H1 (cell line): ENCODE measurements at regions not wholly inside any gene's neighbourhood (a gene's known extent, or its start where the extent isn't known, plus 50 kb on each side); places are given as distances from the start of the nearest gene placed in this dataset.

Experiments
- CREB1 ChIP-seq: IDR thresholded peaks from 2 replicates; pipeline ENCODE4 v1.6.1; 2012; ENCODE audit warnings: inconsistent platforms
- CTCF ChIP-seq, 3 experiments: IDR thresholded peaks; 1 replicate in 2 of 3; 2 replicates in 1 of 3; pipeline versions ENCODE4 v1.5.1 to v1.6.1; 2011; ENCODE audit warnings: low read length in 3 of 3, mild to moderate bottlenecking in 3 of 3, inconsistent platforms in 2 of 3, low read depth in 1 of 3, moderate library complexity in 1 of 3; ENCODE audit not compliant: insufficient read depth in 1 of 3; ENCODE audit errors: control extremely low read depth in 1 of 3
- MAFK ChIP-seq: IDR thresholded peaks from 2 replicates; pipeline ENCODE4 v1.6.1; 2012; ENCODE audit warnings: low read depth, mild to moderate bottlenecking, improper control_type of control experiment, low read length
- POLR2A ChIP-seq, 2 experiments: IDR thresholded peaks; 1 replicate in 1 of 2; 2 replicates in 1 of 2; pipeline ENCODE4 v1.6.1; 2011; ENCODE audit warnings: low read depth in 2 of 2, low read length in 2 of 2, mild to moderate bottlenecking in 2 of 2; ENCODE audit errors: control extremely low read depth in 1 of 2
- RBBP5 ChIP-seq: IDR thresholded peaks from 2 replicates; pipeline ENCODE4 v1.7.1; 2012; ENCODE audit warnings: low read depth, mild to moderate bottlenecking, inconsistent platforms, low read length, moderate library complexity, borderline replicate concordance
- RXRA ChIP-seq: IDR thresholded peaks from 2 replicates; pipeline ENCODE4 v1.6.1; 2011; ENCODE audit warnings: low read depth, mild to moderate bottlenecking, low read length, moderate library complexity; ENCODE audit not compliant: insufficient read depth
- SIN3A ChIP-seq, 2 experiments: IDR thresholded peaks in 1 of 2; conservative IDR thresholded peaks in 1 of 2; 2 replicates each; pipeline ENCODE4 v1.6.1; 2011 to 2012; ENCODE audit warnings: low read length in 2 of 2, improper control_type of control experiment in 1 of 2, low read depth in 1 of 2, mild to moderate bottlenecking in 1 of 2
- TF ChIP-seq, protein P1 (sequence below): IDR thresholded peaks from 2 replicates; pipeline ENCODE4 v1.6.1; 2012; ENCODE audit warnings: low read length, inconsistent platforms

GRCh38 chr5:111826064-111826463 lies 69.1 kb upstream of the NREP start:
- TF ChIP-seq CTCF (IDR thresholded peaks at IDR 0.05; ENCODE audit: control extremely low read depth in 1 of 3, insufficient read depth in 1 of 3, low read depth in 1 of 3, low read length in 3 of 3), result no peak
- no peak for TF ChIP-seq POLR2A (IDR thresholded peaks at IDR 0.05; ENCODE audit: control extremely low read depth in 1 of 2, low read depth in 2 of 2, low read length in 2 of 2)
- TF ChIP-seq MAFK, result no peak
- TF ChIP-seq RXRA, result no peak
- TF ChIP-seq CREB1, result no peak
- TF ChIP-seq RBBP5, result no peak
- no peak for TF ChIP-seq SIN3A (conservative IDR thresholded peaks at IDR 0.05 in 1 of 2, IDR thresholded peaks at IDR 0.05 in 1 of 2; ENCODE audit: low read depth in 1 of 2, low read length in 2 of 2)
- TF ChIP-seq, protein P1, sequence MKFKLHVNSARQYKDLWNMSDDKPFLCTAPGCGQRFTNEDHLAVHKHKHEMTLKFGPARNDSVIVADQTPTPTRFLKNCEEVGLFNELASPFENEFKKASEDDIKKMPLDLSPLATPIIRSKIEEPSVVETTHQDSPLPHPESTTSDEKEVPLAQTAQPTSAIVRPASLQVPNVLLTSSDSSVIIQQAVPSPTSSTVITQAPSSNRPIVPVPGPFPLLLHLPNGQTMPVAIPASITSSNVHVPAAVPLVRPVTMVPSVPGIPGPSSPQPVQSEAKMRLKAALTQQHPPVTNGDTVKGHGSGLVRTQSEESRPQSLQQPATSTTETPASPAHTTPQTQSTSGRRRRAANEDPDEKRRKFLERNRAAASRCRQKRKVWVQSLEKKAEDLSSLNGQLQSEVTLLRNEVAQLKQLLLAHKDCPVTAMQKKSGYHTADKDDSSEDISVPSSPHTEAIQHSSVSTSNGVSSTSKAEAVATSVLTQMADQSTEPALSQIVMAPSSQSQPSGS, result no peak
